ENCODE measurements at regions not wholly inside any gene's neighbourhood (a gene's known extent, or its start where the extent isn't known, plus 50 kb on each side); places are given as distances from the start of the nearest gene placed in this dataset.

DNA sequence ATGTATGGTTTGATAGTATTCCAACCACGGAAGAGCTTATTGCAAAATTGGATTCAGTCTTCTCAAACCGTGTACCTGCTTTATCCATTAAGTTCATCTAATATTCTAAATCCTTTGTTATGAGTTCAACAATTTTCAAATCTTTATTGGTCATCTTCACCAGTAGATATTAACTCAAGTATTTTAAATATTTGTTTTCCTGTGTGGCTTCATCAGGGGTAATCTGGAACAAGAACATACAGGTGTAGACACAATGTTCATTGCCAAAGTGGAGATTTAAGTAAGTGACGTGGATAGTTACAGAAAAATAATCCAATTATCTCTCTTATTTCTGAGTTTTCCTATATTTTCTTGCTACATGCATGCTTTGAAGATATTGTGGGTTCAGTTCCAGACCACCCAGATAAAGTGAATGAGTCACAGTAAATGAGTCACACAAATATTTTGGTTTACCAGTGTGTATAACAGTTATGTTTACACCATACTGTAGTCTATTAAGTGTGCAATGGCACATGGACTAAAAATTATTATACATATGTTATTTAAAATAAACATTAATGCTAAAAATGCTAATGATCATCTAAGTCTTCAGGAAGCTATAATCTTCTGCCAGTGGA is 429.0 kb upstream of the POT1 start:
- TF ChIP-seq POLR2A (IDR thresholded peaks at IDR 0.05; ENCODE audit: low read depth, low read length) (no peak), POLR2AphosphoS5 (IDR thresholded peaks at IDR 0.05; ENCODE audit: low read depth, low read length) (no peak)
